H1 (cell line): ENCODE measurements at regions not wholly inside any gene's neighbourhood (a gene's known extent, or its start where the extent isn't known, plus 50 kb on each side); places are given as distances from the start of the nearest gene placed in this dataset.
A peak's percentile ranks its signal among the peaks of the same experiment; 100 is the strongest.

Experiments used
- CTCF ChIA-PET: fragments of 300-600 bp; sonication (Branson Sonifier 250); formaldehyde crosslinking; loops from one replicate; lab custom pipeline; 2021; ENCODE audit not compliant: partially characterized antibody; lab: Charles Lee
- POLR2A ChIA-PET: fragments of 300-600 bp; sonication (Branson Sonifier 250); formaldehyde crosslinking; loops from one replicate; lab custom pipeline; 2021; ENCODE audit warnings: inconsistent platforms; ENCODE audit not compliant: partially characterized antibody; lab: Charles Lee
- DNase-seq, 2 experiments: peaks; one replicate each; pipeline versions ENCODE4 v3.0.0 to v3.0.0-alpha.2; 2010 to 2022; ENCODE audit warnings: low spot score in 2 of 2, low read depth in 1 of 2, mixed read lengths in 1 of 2
- FAIRE-seq: peaks from 2 replicates; lab custom pipeline; 2011; peaks lifted over from hg19 to GRCh38; lab: Jason Lieb, UNC
- H2AFZ ChIP-seq: 2 replicates; pipeline ENCODE4 v1.8.1; 2012; ENCODE audit warnings: low read length, inconsistent platforms
- H2AK5ac ChIP-seq: 2 replicates; pipeline ENCODE4 v1.6.1; 2013; ENCODE audit warnings: low read depth, low read length
- H2BK120ac ChIP-seq: replicated peaks from 2 replicates; pipeline ENCODE3; 2013; ENCODE audit warnings: low read depth, low read length, inconsistent platforms
- H2BK12ac ChIP-seq: 2 replicates; pipeline ENCODE4 v1.6.1; 2013; ENCODE audit warnings: low read depth, low read length
- H2BK15ac ChIP-seq: 2 replicates; pipeline ENCODE4 v1.6.1; 2013; ENCODE audit warnings: low read length
- H2BK20ac ChIP-seq: 2 replicates; pipeline ENCODE4 v1.6.1; 2013; ENCODE audit warnings: low read length
- H2BK5ac ChIP-seq: 2 replicates; pipeline ENCODE4 v1.6.1; 2013; ENCODE audit warnings: low read depth, low read length
- H3K14ac ChIP-seq: 2 replicates; pipeline ENCODE4 v1.6.1; 2013; ENCODE audit warnings: inconsistent platforms; ENCODE audit not compliant: insufficient read length
- H3K18ac ChIP-seq: 2 replicates; pipeline ENCODE4 v1.6.1; 2013; ENCODE audit warnings: low read length; ENCODE audit errors: extremely low read depth
- H3K23ac ChIP-seq: 2 replicates; pipeline ENCODE4 v1.6.1; 2013; ENCODE audit warnings: inconsistent platforms; ENCODE audit not compliant: insufficient read length
- H3K23me2 ChIP-seq: 2 replicates; pipeline ENCODE4 v1.6.1; 2013; ENCODE audit warnings: low read depth, low read length
- H3K27ac ChIP-seq: 2 replicates; pipeline ENCODE4 v1.6.1; 2011; ENCODE audit warnings: low read depth, low read length, inconsistent platforms
- H3K27me3 ChIP-seq, 4 experiments: replicated peaks in 1 of 4; 1 replicate in 1 of 4; 2 replicates in 3 of 4; pipeline versions ENCODE4 v1.6.1 to v1.8.1; 2011 to 2013; ENCODE audit warnings: low read length in 3 of 4, mild to moderate bottlenecking in 3 of 4, inconsistent platforms in 2 of 4, mixed read lengths in 2 of 4, moderate library complexity in 1 of 4; ENCODE audit not compliant: control insufficient read depth in 3 of 4, insufficient read depth in 3 of 4; ENCODE audit errors: extremely low read depth in 1 of 4
- H3K36me3 ChIP-seq, 4 experiments: 2 replicates each; pipeline versions ENCODE4 v1.6.1 to v1.8.1; 2011 to 2013; ENCODE audit warnings: mild to moderate bottlenecking in 4 of 4, low read length in 3 of 4, moderate library complexity in 2 of 4, control low read depth in 1 of 4, inconsistent platforms in 1 of 4; ENCODE audit not compliant: insufficient read depth in 4 of 4, control insufficient read depth in 2 of 4
- H3K4ac ChIP-seq: replicated peaks from 2 replicates; pipeline ENCODE3; 2013; ENCODE audit warnings: low read length, low read depth, mixed read lengths, inconsistent platforms; ENCODE audit not compliant: insufficient read length
- H3K4me1 ChIP-seq, 4 experiments: replicated peaks in 1 of 4; 1 replicate in 1 of 4; 2 replicates in 3 of 4; pipeline versions ENCODE4 v1.6.1 to v1.8.1; 2011 to 2013; ENCODE audit warnings: low read length in 3 of 4, inconsistent platforms in 2 of 4, mixed read lengths in 1 of 4; ENCODE audit not compliant: insufficient read depth in 4 of 4, control insufficient read depth in 3 of 4
- H3K4me2 ChIP-seq, 2 experiments: 2 replicates each; pipeline versions ENCODE4 v1.6.1 to v1.8.1; 2011 to 2013; ENCODE audit warnings: low read depth in 2 of 2, low read length in 2 of 2, control low read depth in 1 of 2, inconsistent platforms in 1 of 2, mild to moderate bottlenecking in 1 of 2; ENCODE audit not compliant: insufficient read depth in 1 of 2
- H3K4me3 ChIP-seq, 4 experiments: fragments of 200-600, 300-600 bp in 1 of 4; sonication (generic), shearing (Covaris generic), sonication (Bioruptor Twin) in 1 of 4; 2 replicates each; pipeline versions ENCODE4 v1.5.1 to v1.8.1; 2011 to 2016; ENCODE audit warnings: low read length in 4 of 4, low read depth in 3 of 4, control low read depth in 2 of 4, inconsistent platforms in 2 of 4, mild to moderate bottlenecking in 2 of 4, mixed read lengths in 1 of 4, moderate library complexity in 1 of 4; ENCODE audit not compliant: insufficient read depth in 2 of 4; ENCODE audit errors: extremely low read depth in 1 of 4
- H3K56ac ChIP-seq: replicated peaks from 2 replicates; pipeline ENCODE3; 2013; ENCODE audit warnings: low read depth, mild to moderate bottlenecking, mixed read lengths, low read length, inconsistent platforms; ENCODE audit not compliant: insufficient read length
- H3K79me1 ChIP-seq: 2 replicates; pipeline ENCODE4 v1.6.1; 2013; ENCODE audit warnings: low read depth, low read length, control low read depth
- H3K79me2 ChIP-seq, 2 experiments: 2 replicates each; pipeline versions ENCODE4 v1.6.1 to v1.8.1; 2012 to 2013; ENCODE audit warnings: low read length in 2 of 2, mild to moderate bottlenecking in 2 of 2, inconsistent platforms in 1 of 2; ENCODE audit not compliant: insufficient read depth in 2 of 2, control insufficient read depth in 1 of 2
- H3K9ac ChIP-seq, 4 experiments: replicated peaks in 1 of 4; 1 replicate in 1 of 4; 2 replicates in 3 of 4; pipeline versions ENCODE4 v1.6.1 to v1.8.1; 2011 to 2013; ENCODE audit warnings: low read depth in 3 of 4, low read length in 3 of 4, control low read depth in 2 of 4, mild to moderate bottlenecking in 2 of 4, moderate library complexity in 2 of 4, inconsistent platforms in 1 of 4; ENCODE audit errors: extremely low read depth in 1 of 4
- H3K9me3 ChIP-seq, 2 experiments: 2 replicates each; pipeline versions ENCODE4 v1.6.1 to v1.8.1; 2012 to 2013; ENCODE audit warnings: mild to moderate bottlenecking in 2 of 2, moderate library complexity in 2 of 2, control low read depth in 1 of 2, inconsistent platforms in 1 of 2, low read depth in 1 of 2, low read length in 1 of 2, mixed read lengths in 1 of 2; ENCODE audit not compliant: insufficient read depth in 2 of 2
- H4K20me1 ChIP-seq, 2 experiments: replicated peaks in 1 of 2; 2 replicates each; pipeline versions ENCODE3 to v1.8.1; 2011 to 2013; ENCODE audit warnings: inconsistent platforms in 2 of 2, low read length in 2 of 2, mild to moderate bottlenecking in 1 of 2; ENCODE audit not compliant: insufficient read depth in 2 of 2, control insufficient read depth in 1 of 2
- H4K5ac ChIP-seq: 2 replicates; pipeline ENCODE4 v1.6.1; 2013; ENCODE audit warnings: low read length, low read depth, mixed read lengths, inconsistent platforms; ENCODE audit not compliant: insufficient read length
- H4K8ac ChIP-seq: 2 replicates; pipeline ENCODE4 v1.8.0; 2013; ENCODE audit warnings: mild to moderate bottlenecking, moderate library complexity, low read length, inconsistent platforms; ENCODE audit not compliant: insufficient read depth; ENCODE audit errors: extremely low read depth
- H4K91ac ChIP-seq: replicated peaks from 2 replicates; pipeline ENCODE3; 2013; ENCODE audit warnings: low read length, mixed read lengths, inconsistent platforms; ENCODE audit not compliant: insufficient read length
- CEBPB ChIP-seq: IDR thresholded peaks from 2 replicates; pipeline ENCODE4 v1.6.1; 2012; ENCODE audit warnings: low read depth, low read length
- EP300 ChIP-seq, 2 experiments: IDR thresholded peaks; 1 replicate in 1 of 2; 2 replicates in 1 of 2; pipeline ENCODE4 v1.6.1; 2011 to 2012; ENCODE audit warnings: low read depth in 2 of 2, low read length in 2 of 2, mild to moderate bottlenecking in 2 of 2, borderline replicate concordance in 1 of 2, inconsistent platforms in 1 of 2, moderate library complexity in 1 of 2
- NANOG ChIP-seq: IDR thresholded peaks from 2 replicates; pipeline ENCODE4 v1.6.1; 2011; ENCODE audit warnings: low read length, low read depth, mild to moderate bottlenecking, inconsistent platforms; ENCODE audit not compliant: insufficient read depth, poor library complexity, severe bottlenecking
- SRF ChIP-seq: IDR thresholded peaks from 2 replicates; pipeline ENCODE4 v1.6.1; 2011; ENCODE audit warnings: mild to moderate bottlenecking, low read depth, low read length, moderate library complexity
- WGBS, 2 experiments: shearing (Covaris generic) in 1 of 2; methylation state at CpG; one replicate each; pipeline versions ENCODE4 v1.1.6 to v1.1.7; 2013 to 2015; ENCODE audit warnings: low lambda C conversion rate in 2 of 2, mixed read lengths in 2 of 2, inconsistent platforms in 1 of 2, low coverage in 1 of 2, missing lambda C conversion rate in 1 of 2; ENCODE audit not compliant: insufficient replicate concordance in 2 of 2, insufficient coverage in 1 of 2, insufficient read length in 1 of 2; ENCODE audit errors: extremely low coverage in 1 of 2, missing lambda C conversion rate in 1 of 2; 5-methylcytosine and 5-hydroxymethylcytosine counted together

DNA sequence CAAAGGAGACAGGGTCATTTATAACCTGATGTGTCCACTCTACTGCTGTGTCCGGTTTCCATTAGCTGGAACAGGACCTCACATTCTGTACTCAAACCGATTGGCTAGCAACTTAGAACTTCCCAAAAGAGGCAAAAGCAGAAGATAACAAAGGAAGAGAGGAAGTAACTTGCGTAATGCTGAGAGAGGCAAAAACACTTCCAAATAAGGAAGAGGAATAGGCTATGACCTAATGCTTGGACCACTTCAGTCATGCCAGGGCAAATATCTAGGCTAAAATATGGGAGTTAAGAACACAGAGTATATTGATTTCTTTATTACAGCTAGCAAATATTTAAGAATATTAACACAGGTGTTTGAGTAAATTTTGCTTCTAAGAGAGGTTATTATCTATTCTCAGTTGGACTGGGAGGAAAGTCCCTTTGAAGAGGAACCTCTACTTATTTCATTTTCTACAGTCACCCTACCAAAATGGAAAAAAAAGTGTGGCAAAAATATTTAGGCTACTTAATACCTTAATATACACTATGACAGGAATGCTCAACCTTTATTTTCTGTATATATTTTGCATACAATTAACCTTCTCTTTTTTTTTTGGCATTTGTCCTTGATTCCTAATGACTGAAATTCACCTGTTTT, 499.8 kb upstream of the CHORDC1 start:
- Histone ChIP-seq H3K9me3 (no peaks in the 10 kb centered on the region), H4K8ac (no peak overlapping the region), H4K5ac (no peak overlapping the region), H3K36me3 (no peaks in the 10 kb centered on the region), H3K23ac (no peak overlapping the region), H2BK120ac (no peak overlapping the region), H3K9ac (no peak overlapping the region), H3K4me3 (no peak overlapping the region), H2AFZ (peak overlapping the region; percentile 95; the same call in 1 of the 2 replicates), H3K14ac (no peak overlapping the region), H2BK15ac (no peak overlapping the region), H3K79me2 (no peaks in the 10 kb centered on the region), H3K27ac (no peak overlapping the region), H3K56ac (no peak overlapping the region), H2BK12ac (peak overlapping the region; percentile 62; the same call in 1 of the 2 replicates), H2BK20ac (no peak overlapping the region), H3K23me2 (no peaks in the 10 kb centered on the region), H3K79me1 (no peaks in the 10 kb centered on the region)
- WGBS, 2 experiments, result 68% methylated on average over 3 of the region's 3 CpGs; no CpG with 5 or more reads in 1 of the 2 experiments
- ChIA-PET CTCF (no interaction called here), POLR2A (no interaction called here)
- TF ChIP-seq CEBPB, result peak; percentile 75
- peak; percentile 81 for TF ChIP-seq SRF
- no peak for TF ChIP-seq NANOG
- TF ChIP-seq EP300 (IDR thresholded peaks at IDR 0.05; ENCODE audit: borderline replicate concordance in 1 of 2, low read depth in 2 of 2, low read length in 2 of 2), result no peak
- TF ChIP-seq, all 59 proteins: peak for 2
- FAIRE-seq, result no peak
- Histone ChIP-seq H4K91ac (no peak overlapping the region), H3K27me3 (no peaks in the 10 kb centered on the region), H4K20me1 (no peaks in the 10 kb centered on the region), H3K4me1 (0 out of 7 replicates have a peak, but pooled peaks cover 0 to 2% (median 0%) of the 10 kb centered on the region in 4 experiments), H3K18ac (no peak overlapping the region), H2AK5ac (no peak overlapping the region), H2BK5ac (no peak overlapping the region), H3K4ac (no peak overlapping the region), H3K4me2 (no peak overlapping the region)
- DNase-seq, result no peak
